ENCODE measurements at regions not wholly inside any gene's neighbourhood (a gene's known extent, or its start where the extent isn't known, plus 50 kb on each side); places are given as distances from the start of the nearest gene placed in this dataset.

- Histone ChIP-seq H3K36me3 (ENCODE audit: insufficient read depth, low read length) (no peaks in the 10 kb centered on the region), H2AFZ (ENCODE audit: low read length) (no peak overlapping the region), H3K9me2 (ENCODE audit: insufficient read depth, low read length) (no peaks in the 10 kb centered on the region), H3K4me1 (ENCODE audit: insufficient read depth, low read length, poor library complexity, severe bottlenecking) (no peaks in the 10 kb centered on the region), H3K27ac (ENCODE audit: low read depth, low read length, poor library complexity, severe bottlenecking) (no peak overlapping the region), H3K79me2 (ENCODE audit: insufficient read depth, low read depth, low read length) (no peaks in the 10 kb centered on the region), H3K9me3 (ENCODE audit: low read length) (no peaks in the 10 kb centered on the region), H3K4me3 (ENCODE audit: low read depth, low read length, poor library complexity, severe bottlenecking) (no peak overlapping the region), H3K4me2 (ENCODE audit: low read length) (no peak overlapping the region), H4K20me1 (ENCODE audit: insufficient read depth, low read length) (no peaks in the 10 kb centered on the region)
- no peak for DNase-seq (ENCODE audit: low spot score)
- TF ChIP-seq EZH2phosphoT487 (IDR thresholded peaks at IDR 0.05; ENCODE audit: borderline replicate concordance, low read depth, low read length) = no peak
- TF ChIP-seq, protein P1, sequence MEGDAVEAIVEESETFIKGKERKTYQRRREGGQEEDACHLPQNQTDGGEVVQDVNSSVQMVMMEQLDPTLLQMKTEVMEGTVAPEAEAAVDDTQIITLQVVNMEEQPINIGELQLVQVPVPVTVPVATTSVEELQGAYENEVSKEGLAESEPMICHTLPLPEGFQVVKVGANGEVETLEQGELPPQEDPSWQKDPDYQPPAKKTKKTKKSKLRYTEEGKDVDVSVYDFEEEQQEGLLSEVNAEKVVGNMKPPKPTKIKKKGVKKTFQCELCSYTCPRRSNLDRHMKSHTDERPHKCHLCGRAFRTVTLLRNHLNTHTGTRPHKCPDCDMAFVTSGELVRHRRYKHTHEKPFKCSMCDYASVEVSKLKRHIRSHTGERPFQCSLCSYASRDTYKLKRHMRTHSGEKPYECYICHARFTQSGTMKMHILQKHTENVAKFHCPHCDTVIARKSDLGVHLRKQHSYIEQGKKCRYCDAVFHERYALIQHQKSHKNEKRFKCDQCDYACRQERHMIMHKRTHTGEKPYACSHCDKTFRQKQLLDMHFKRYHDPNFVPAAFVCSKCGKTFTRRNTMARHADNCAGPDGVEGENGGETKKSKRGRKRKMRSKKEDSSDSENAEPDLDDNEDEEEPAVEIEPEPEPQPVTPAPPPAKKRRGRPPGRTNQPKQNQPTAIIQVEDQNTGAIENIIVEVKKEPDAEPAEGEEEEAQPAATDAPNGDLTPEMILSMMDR (conservative IDR thresholded peaks at IDR 0.05; ENCODE audit: low read length) = no peak
- ChIA-PET POLR2A (no interaction called here), CTCF (ENCODE audit: unreplicated experiment) (no interaction called here)
- intact Hi-C loops (cut with micrococcal nuclease; ENCODE audit: unreplicated experiment) = no loop called here
- BruUV-seq (replicated peaks) = no TSS peak
Measured at GRCh38 chr7:21317966-21318915, 109.6 kb upstream of the SP4 start.

DNA sequence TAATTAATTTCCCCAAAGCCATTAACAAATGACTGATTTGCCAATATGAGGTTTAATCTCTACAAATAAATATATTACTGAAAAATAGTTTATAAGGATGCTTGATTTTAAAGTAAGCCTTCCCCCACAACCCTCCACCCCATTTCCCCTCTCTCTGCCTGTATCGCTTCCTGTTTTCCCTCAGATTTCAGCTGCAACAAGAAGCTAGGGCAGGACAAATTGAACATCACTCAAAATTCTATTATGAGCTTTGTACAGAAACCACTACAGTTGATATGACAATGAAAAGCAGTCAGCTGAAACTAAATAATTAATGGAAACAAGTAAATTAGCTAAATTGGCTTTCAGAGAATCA, 109.0 kb upstream of the SP4 start:
- POLR2A ChIA-PET = no interaction called here
- Histone ChIP-seq H3K36me3 (ENCODE audit: insufficient read depth, low read length) (no peaks in the 10 kb centered on the region), H3K27ac (ENCODE audit: low read depth, low read length, poor library complexity, severe bottlenecking) (no peak overlapping the region), H3K4me1 (ENCODE audit: insufficient read depth, low read length, poor library complexity, severe bottlenecking) (no peaks in the 10 kb centered on the region), H3K9me3 (ENCODE audit: low read length) (no peaks in the 10 kb centered on the region), H3K79me2 (ENCODE audit: insufficient read depth, low read depth, low read length) (no peaks in the 10 kb centered on the region), H3K9me2 (ENCODE audit: insufficient read depth, low read length) (no peaks in the 10 kb centered on the region), H3K4me3 (ENCODE audit: low read depth, low read length, poor library complexity, severe bottlenecking) (no peak overlapping the region), H2AFZ (ENCODE audit: low read length) (no peak overlapping the region), H3K4me2 (ENCODE audit: low read length) (no peak overlapping the region), H4K20me1 (ENCODE audit: insufficient read depth, low read length) (no peaks in the 10 kb centered on the region)
- DNase-seq (ENCODE audit: low spot score) = no peak
- BruUV-seq (replicated peaks) = no TSS peak
- CTCF ChIA-PET (ENCODE audit: unreplicated experiment) = no interaction called here
- TF ChIP-seq, protein P1 (conservative IDR thresholded peaks at IDR 0.05; ENCODE audit: low read length) = no peak
- TF ChIP-seq EZH2phosphoT487 (IDR thresholded peaks at IDR 0.05; ENCODE audit: borderline replicate concordance, low read depth, low read length) = no peak
- intact Hi-C loops (cut with micrococcal nuclease; ENCODE audit: unreplicated experiment) = no loop called here

GRCh38 chr7:21326241-21326640, 101.6 kb upstream of the SP4 start:
- BruUV-seq (replicated peaks) = no TSS peak
- H3K4me1 ChIP-seq (ENCODE audit: insufficient read depth, low read length, poor library complexity, severe bottlenecking) = no peaks in the 10 kb centered on the region
- no peaks in the 10 kb centered on the region for H3K9me3 ChIP-seq (ENCODE audit: low read length)
- no peaks in the 10 kb centered on the region for H4K20me1 ChIP-seq (ENCODE audit: insufficient read depth, low read length)
- intact Hi-C loops (cut with micrococcal nuclease; ENCODE audit: unreplicated experiment) = no loop called here
- TF ChIP-seq, protein P1 (conservative IDR thresholded peaks at IDR 0.05; ENCODE audit: low read length) = no peak
- H3K9me2 ChIP-seq (ENCODE audit: insufficient read depth, low read length) = no peaks in the 10 kb centered on the region; the same call in 1 of the 2 replicates
- H3K27ac ChIP-seq (ENCODE audit: low read depth, low read length, poor library complexity, severe bottlenecking) = no peak overlapping the region
- no peak for DNase-seq (ENCODE audit: low spot score)
- no peak overlapping the region for H2AFZ ChIP-seq (ENCODE audit: low read length)
- no peaks in the 10 kb centered on the region for H3K36me3 ChIP-seq (ENCODE audit: insufficient read depth, low read length)
- H3K4me2 ChIP-seq (ENCODE audit: low read length) = no peak overlapping the region
- H3K4me3 ChIP-seq (ENCODE audit: low read depth, low read length, poor library complexity, severe bottlenecking) = no peak overlapping the region
- H3K79me2 ChIP-seq (ENCODE audit: insufficient read depth, low read depth, low read length) = no peaks in the 10 kb centered on the region
- POLR2A ChIA-PET = no interaction called here
- CTCF ChIA-PET (ENCODE audit: unreplicated experiment) = no interaction called here

Measured in OCI-LY7 (cell line).